Ecto neural progenitor cell (in vitro differentiated cells): ENCODE measurements at regions not wholly inside any gene's neighbourhood (a gene's known extent, or its start where the extent isn't known, plus 50 kb on each side); places are given as distances from the start of the nearest gene placed in this dataset.

ENCODE experiments used
- DNase-seq: peaks from one replicate; pipeline ENCODE4 v3.0.0-alpha.2; 2018; ENCODE audit warnings: low spot score

DNA sequence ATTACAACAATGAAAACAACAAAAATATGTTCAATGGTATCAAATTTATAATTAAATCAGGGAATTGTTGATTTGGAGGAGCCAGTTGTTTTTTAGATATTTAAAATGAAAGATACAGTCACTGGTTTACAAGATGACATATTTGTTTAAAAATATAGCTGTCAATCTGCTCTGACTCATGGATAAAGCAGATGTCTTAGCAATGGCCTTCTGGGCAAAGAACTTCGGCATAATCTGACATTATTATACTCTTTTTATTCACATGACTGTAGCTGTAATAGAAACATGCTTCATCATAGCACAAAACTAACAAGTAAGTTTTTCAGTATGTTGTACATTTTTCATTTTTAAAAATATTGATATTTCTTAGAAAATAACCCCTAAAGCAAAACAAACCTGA is 267.4 kb downstream of the CENPW start:
- no peak for DNase-seq

DNA sequence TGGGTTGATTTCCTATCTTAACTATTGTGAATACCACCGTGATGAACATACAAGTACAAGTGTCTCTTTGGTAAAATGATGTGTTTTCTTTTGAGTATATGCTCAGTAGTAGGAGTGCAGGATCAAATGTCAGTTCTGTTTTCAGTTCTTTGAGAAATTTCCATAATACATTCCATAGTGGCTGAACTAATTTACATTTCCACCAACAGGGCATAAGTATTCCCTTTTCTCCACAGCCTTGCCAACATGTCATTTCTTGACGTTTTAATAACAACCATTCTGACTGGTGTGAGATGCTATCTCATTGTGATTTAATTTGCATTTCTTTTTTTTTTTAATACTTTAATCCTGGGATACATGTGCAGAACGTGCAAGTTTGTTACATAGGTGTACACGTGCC is 268.8 kb downstream of the CENPW start:
- DNase-seq: no peak

DNA sequence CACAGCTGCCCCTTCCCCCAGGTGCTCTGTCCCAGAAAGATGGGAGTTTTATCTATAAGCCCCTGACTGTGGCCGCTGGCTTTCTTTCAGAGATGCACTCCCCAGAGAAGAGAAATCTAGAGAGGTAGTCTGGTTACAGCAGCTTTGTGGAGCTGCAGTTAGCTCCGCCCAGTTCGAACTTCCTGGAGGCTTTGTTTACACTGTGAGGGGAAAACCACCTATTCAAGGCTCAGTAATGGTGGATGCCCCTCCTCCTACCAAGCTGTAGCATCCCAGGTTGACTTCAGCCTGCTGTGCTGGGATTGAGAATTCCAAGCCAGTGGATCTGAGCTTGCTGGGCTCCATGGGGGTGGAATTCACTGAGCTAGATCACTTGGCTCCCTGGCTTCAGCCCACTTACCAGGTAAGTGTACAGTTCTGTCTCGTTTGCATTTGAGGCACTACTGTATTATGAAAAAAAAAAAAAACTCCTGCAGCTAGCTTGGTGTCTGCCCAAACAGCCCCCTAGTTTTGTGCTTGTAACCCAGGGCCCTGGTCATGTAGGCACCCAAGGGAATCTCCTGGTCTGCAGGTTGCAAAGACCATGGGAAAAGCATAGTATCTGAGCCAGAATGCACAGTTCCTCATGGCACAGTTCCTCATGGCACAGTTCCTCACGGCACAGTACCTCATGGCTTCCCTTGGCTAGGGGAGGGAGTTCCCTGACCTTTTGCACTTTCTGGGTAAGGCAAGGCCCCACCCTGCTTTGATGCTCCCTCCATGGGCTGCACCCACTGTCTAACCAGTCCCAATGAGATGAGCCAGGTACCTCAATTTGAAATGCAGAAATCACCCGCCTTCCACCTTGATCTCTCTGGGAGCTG is 275.0 kb downstream of the CENPW start:
- no peak for DNase-seq

DNA sequence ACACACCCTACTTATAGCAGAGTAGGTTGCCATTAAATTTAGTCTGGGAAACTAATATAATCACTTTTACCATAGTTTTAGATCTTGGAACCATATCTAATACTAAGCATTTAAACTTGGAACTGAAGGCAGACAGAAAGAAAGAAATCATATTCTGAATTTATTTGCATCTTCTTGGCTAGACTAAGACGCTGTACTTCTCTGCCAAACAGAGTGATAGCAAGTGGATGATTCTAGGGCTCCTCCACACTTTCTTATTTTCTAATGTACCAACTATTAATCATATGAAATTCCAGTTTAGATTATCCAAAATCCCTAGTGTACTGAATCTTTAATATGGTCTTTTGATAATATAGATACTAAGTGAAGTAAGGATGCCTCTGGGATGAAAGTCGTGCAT is 277.0 kb downstream of the CENPW start:
- DNase-seq: no peak

DNA sequence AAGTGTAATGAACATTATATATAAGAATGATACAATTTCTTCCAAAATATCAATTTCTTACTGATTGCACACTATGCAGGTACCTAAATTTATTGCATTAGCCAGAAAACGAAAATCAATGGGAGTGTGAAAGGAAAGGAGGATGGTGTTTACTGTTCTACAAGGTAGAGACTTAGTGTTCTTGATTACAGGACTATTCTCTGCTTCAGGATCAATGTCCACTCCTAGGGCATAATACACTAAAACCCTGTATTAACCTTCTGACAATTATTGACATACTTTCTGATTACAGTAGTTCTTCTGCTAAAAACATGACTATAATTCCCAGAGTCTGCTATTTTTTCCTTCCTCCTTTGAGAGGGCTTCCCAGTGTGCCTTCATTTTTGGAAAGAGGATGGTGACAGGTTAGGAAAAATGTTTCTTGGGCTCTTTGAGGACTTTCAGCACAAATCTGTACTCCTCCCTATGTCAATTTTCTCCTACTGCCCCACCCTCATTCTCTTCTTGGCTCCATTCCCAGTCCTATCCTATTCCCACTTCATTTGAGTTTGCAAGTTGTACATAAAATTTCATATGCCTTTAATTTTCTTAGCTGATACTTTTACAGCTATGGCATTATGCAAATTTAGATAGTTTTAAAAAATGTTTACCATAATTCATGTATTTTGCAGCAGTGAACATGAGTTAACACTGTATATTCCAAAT is 278.9 kb downstream of the CENPW start:
- DNase-seq: no peak

DNA sequence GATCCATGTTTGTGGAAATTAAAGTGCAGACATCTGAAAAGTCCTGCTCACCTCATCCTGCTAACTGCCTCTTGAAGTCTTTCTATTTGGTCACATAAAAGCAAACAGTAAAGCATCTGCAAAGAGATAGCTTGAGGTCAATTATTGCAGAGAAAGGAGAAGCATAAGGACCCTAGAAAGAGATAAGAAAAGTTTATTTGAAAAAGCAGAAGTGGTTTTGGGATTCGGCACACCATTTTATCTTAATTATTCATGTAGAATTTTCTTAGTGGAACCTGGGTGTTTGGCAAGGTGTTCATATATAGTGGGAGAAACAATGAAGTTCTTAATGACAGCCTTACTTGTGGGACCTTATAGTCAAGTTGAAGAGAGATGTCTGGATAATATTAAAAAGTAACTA is 280.8 kb downstream of the CENPW start:
- no peak for DNase-seq

DNA sequence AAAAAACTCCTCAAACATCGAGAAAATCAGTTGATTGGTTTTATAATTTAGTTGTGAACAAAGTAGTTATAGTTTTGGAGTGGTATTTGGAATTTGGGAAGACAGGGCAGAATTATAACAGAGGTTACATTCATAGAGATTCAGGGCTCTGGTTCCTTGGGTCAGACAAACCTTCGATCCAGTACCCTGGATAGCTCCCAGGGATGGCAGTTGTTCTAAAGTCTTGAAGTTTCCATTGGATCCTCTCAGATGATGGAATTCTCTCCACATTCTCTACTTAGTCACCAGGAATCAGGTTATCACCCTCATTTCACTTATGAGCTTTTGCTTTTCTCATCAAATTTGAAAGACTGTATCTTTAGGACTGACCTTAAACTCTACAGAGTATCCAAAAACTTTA is 285.1 kb downstream of the CENPW start:
- peak; percentile 48 for DNase-seq

DNA sequence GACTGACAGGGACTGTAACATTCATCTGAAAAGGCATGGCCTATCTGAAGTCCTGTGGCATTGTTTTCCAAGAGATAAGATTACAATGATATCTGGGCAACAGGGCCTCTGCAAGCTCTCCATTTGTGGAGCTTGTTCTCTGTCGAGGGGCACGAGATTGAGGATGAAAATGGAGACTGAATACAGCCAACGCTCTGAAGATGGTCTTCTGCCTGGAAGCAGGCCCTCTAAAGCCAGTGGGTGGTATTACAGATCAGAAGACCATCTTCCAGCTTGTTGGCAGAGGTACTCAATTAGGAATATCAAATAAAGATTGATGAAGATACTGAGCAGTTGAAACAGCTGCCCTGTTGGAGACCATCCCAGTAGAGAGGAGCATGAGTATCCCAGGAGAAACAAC is 288.2 kb downstream of the CENPW start:
- DNase-seq: no peak

DNA sequence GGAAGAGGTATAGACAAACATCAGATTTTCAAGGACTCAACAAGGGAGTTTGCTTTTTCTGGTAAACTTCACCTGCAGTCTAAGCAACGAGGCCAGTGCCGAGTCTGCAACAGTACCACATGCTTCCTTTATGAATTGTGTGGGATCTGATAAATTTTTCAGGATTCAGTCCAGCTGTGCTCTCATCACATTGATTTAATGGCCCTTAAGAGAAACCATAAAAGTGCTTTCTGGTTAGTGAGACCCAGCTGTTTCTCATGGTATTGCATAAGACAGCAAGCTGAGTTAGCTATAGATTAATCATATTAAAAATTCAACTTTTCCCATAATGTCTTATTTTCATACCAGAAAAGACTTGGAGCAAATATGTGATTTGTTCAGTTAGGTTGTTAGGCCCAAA is 291.4 kb downstream of the CENPW start:
- no peak for DNase-seq

DNA sequence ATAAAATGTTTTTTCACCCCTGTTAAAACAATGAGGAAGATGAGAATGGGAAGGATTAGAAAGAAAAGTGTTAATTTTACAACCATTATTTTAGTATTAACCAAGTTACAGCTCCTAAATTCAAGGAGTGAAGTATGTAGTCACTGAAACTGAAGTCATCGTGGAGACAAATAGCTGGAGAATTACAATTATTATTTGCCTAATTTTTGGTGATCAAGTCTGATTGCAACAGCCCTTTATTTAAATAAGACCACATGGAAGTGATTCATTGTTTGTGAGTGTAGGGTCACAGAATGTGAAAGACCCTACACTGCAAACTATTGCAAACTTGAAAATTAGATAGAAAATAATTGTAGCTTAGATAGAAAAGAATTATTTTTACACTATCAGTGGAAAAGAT is 292.4 kb downstream of the CENPW start:
- DNase-seq: no peak

DNA sequence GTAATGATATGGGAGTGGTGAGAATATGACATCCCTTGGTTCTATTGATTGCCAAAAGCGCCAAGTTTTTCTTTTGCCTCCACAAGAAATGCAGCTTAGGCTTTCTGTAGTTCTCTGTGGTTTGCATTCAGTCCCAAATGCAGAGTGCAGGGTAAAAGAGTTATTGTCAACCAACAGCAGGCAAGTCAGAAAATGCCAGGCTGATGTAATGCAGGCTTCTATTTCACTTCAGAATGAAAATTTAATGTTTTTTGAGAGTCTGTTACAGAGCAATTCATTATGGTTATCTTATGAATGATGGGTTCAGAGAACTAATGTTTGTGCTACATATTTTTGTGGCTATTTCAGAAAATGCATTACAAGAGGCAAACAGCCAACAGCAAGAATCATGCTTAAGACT is 293.5 kb downstream of the CENPW start:
- no peak for DNase-seq

DNA sequence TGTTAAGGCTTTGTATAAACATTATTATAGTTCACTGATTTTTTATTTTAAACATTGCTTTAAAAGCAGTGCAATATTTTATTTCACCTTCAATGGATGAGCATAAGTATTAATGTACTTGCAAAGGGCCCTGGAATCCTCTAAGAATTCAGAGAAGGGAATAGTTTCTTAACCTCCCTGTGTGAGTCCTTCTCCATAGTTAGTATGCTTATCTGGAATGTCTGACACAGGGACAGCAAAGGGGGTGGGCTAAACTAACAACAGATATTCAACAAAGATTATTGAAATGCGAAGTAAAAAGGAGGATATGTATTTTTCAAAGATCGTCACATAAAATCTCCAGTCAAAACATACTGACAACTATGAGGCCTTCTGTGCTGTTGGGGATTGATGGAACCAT is 300.4 kb downstream of the CENPW start:
- DNase-seq: no peak

DNA sequence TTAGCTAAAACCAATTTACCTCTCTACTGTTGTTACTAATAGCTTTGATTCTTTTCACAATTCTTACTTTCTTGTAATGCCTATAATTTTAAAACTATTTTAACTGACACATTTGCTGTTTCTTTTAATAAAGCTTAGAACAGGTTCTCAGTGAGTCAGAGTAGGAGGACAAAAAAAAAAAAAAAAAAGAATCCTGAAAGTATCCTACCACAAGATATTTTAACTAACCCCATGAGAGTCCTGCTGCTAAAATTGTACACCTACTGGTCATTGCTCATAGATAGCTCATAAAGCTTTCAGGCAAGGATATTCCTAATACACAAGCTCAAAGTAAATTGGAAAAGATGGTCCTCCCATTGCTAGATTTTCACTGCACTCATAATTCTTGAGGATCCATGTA is 301.0 kb downstream of the CENPW start:
- no peak for DNase-seq

DNA sequence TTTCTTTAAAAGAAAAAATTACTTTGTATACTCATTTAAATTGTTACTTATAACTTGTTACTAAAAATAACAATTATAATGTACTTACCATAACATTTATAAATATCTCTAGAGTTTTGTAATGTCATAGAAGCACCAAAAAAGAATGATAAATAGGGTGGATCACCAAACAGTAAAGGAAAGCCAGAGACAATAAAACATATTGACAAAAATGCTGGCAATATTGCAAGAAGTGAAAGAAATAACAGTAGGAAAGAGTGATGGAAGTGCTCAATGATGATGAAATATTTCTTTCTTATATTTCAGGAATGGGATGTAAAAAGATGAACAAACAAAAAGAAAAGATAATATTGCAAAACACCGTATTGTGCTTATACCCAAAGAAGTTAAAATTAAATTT is 301.7 kb downstream of the CENPW start:
- DNase-seq: no peak

DNA sequence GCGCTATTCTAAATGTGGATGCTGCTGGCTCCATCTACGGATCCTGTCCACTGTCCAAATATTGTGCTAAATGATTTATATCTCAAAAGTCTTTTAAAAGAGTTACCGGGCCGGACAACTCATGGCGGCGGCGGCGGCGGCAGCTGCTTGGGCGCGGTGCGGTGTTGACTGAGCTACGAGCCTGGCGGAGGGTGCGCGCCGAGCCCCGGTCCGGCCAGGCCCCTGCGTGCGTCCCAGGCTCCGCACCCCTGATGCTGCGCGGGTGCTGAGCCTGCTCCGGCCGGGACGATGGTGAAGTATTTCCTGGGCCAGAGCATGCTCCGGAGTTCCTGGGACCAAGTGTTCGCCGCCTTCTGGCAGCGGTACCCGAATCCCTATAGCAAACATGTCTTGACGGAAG is 303.4 kb downstream of the CENPW start:
- no peak for DNase-seq

DNA sequence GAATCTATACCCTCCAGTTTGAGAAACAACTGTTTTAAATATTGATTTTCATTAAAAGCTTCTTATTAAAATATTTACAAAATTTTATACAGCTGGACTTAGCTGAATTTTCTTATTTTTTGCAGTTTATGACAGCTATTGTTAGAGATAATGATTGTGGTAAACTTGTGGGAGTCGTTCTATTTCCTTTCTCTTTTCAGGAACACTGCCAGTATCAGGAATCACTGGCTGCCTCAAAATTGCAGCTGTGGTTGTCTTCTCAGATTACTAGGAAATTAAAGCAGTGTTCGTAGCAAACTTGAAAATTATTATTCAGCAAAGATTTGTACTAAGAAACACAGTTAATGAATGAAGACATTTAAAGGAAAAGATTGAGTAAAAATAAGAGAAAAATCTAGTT is 311.0 kb downstream of the CENPW start:
- DNase-seq: no peak

DNA sequence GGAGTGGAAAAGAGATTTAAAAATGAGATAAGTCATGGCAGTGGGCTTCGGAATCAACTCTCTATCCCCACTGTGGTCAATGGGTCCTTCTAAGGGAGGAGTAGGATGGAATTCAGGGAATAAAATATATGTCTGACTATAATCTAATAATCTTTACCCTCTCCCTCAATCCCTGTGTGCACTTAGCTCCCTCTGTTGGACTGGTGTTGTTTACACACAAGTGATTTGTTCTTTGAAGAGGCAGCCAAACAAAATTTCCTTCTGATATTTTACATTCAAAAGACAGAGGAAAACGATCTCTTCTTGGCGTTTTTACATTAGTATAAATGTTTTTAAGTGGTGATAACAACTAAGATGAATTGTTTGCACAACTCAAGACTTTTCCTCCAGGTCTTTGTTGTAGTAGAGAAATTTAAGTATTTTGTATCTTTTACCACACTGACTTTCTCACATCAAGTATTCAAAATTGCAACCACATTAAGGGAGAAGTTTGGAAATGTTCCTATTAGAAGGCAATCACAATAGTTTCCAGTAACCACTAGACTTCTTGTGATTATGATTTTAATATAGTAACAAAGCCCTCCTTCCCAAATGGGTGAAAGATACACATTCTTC is 317.8 kb downstream of the CENPW start:
- DNase-seq: no peak

DNA sequence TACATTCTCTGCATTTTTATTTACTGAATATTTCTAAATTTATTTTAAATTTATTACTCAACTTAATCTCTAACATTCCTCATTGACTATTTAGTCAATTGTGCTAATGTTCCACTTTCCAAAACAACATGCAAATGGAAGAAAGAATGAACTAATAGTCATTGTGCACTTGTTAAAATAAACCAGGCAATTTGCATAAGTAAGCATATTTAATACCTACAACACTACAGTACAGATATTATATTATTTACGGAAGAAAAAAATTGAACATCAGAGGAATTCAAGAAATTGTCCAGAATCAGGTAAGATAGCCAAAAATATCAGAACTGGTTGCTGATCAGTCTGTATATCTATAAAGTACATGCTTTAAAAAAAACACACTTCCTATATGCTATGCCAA is 320.5 kb downstream of the CENPW start:
- DNase-seq: no peak

DNA sequence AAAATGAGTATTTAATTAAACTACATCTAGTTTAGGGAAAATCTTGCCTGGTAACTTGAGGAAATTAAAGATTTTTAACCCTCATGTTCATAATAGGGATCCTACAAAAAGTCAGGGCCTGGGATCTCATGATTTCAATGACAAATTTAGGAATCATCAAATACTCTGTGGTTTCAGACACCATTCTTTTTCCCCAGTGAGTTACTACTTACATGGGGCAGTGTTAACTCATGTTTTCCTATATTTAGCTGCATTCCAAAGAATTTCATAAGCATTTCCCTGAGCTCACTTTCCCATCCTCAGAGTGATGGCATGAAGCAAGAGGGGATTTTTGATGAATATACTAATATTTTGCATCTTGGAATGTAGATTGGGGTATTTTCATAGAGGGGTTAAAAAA is 321.7 kb downstream of the CENPW start:
- DNase-seq: no peak

DNA sequence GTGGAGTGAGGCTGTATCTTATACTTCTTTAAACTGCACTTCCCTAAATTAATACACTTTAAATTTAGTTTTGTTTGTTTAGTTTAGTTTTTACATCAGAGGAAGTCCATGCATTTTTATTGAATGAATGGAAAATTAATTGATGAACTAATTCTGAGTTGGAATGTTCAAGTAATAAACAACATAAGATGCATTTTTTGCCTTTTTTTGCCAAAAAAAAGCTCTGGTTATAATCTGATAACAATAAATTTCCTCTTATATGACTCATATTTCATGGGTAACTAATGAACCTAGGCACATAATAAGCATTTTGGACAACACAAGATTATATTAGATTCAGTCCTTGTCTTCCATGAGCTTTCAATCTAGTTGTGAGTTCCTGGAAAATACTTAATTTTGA is 323.1 kb downstream of the CENPW start:
- DNase-seq: no peak

DNA sequence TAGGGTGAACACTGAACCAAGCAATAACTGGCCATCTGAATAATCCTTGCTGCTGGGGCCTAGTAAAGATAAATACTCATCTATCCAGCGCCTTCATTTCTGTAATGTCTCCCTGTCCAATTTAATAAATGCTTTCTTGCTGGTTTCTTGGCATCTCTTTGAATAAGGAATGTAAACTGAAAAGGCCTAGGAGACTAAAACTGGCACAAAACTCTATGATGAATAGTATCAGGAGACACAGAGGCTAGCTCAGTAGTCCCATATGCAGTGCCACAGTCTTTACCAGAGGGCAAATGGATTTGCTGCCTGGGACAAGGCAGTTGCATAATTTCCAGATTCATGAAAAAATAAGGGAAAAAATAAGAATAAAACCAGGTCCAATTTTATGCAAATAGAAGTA is 324.4 kb downstream of the CENPW start:
- no peak for DNase-seq

DNA sequence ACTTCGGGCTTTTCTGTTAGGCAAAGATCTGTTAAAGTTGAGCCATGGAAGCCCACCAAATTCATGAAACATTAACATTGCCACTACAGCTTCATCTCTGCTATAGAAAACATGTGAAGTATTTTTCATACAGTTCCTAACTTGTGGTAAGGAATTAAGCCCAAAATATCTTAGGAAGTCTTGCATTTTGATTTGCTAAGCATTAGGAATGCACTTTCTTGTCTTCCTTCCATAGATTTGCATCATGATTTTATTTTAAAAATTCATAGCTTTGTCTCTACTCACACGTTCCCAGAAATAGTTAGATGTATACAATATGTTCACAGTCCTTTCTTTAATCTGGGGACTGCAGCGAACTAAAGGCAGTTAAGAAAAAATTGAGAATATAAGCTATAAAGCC is 325.6 kb downstream of the CENPW start:
- DNase-seq: no peak

DNA sequence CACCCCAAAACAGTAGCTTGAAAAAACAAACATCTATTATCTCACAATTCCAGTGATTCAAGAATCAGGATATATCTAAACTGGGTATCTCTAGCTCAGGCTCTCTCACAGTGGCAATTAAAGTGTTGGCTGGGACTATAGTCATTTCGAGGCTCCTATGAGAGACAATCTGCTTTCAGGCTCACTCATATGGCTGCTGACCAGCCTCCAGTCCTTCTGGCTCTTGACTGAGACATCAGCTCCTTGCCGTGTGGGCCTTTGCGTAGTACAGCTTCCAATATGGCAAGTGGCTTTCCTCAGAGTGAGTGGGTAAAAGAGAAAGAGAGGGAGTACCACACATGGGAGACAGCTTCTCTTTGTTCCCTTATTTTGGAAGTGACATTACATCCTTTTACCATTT is 327.2 kb downstream of the CENPW start:
- DNase-seq: no peak
